ENCODE measurements at regions not wholly inside any gene's neighbourhood (a gene's known extent, or its start where the extent isn't known, plus 50 kb on each side); places are given as distances from the start of the nearest gene placed in this dataset.

DNA sequence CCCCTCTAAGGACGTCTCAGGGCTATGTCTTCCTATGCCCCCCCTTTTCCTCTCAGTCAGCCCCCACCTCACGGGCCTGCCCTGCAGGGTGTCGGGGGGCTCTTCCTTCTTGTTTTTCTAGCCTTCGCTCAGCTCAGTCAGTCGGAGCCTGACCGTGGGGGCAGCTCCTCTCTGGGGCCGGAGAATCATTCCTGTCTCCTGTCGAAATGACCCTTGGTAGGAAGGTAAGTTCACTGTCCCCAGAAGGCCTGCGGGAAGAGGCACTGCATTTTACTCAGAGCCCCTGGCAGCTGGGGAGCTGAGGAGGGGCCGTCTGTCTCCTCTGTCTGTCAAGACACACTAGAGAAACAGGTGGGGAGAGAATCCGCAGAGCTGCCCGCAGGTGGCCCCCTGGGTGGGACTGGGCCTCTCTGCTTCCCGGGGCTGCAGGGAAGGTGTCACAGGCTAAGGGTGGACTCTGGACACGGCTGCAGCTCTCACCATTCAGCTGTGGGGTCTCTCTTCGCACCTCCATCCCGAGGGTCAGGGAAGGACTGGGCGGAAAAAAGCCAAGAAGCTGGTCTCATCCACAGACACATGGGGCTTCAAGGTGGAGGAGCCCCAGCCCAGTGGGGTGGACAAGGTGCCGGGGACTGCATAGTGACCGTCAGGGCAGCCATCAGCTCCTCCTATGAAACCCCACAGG, 112.8 kb upstream of the TNRC6C start:
- Histone ChIP-seq H3K4me1 (ENCODE audit: control extremely low read depth in 1 of 4, control insufficient read depth in 4 of 4, insufficient read depth in 4 of 4, low read length in 3 of 4) (peaks cover 12 to 70% (median 68%) of the 10 kb centered on the region in 4 experiments), H3K9me3 (ENCODE audit: control extremely low read depth in 1 of 5, control insufficient read depth in 4 of 5, insufficient read depth in 2 of 5, low read depth in 1 of 5, low read length in 4 of 5) (no peaks in the 10 kb centered on the region), H3K27ac (ENCODE audit: insufficient read depth in 1 of 2, low read depth in 1 of 2, low read length in 2 of 2, poor library complexity in 1 of 2, severe bottlenecking in 2 of 2) (no peak overlapping the region), H3K27me3 (replicated peaks in 2 of 5; ENCODE audit: control insufficient read depth in 4 of 5, insufficient read depth in 5 of 5, low read length in 4 of 5) (no peaks in the 10 kb centered on the region), H3K4me3 (ENCODE audit: control insufficient read depth in 1 of 7, extremely low read depth in 1 of 7, insufficient read depth in 4 of 7, low read depth in 2 of 7, low read length in 6 of 7) (peak overlapping the region in 1 of 7 experiments; percentile 23), H3K36me3 (ENCODE audit: control insufficient read depth in 4 of 4, insufficient read depth in 4 of 4, low read length in 3 of 4) (no peaks in the 10 kb centered on the region)
- ChIA-PET CTCF (interaction anchor here (1.0 kb wide), 1 partner anchor 71 kb away, joined by 3 read pairs; no protein-coding TSS in a partner anchor), POLR2A (interaction anchor here (1.9 kb wide), 1 partner anchor 113 kb away, joined by 4 read pairs; the partner anchor contains the start of gene TNRC6C)
- peak in 1 of 3 donors; percentile 36 for DNase-seq
- WGBS (ENCODE audit: insufficient coverage) = 84% methylated on average over 14 of the region's 19 CpGs

DNA sequence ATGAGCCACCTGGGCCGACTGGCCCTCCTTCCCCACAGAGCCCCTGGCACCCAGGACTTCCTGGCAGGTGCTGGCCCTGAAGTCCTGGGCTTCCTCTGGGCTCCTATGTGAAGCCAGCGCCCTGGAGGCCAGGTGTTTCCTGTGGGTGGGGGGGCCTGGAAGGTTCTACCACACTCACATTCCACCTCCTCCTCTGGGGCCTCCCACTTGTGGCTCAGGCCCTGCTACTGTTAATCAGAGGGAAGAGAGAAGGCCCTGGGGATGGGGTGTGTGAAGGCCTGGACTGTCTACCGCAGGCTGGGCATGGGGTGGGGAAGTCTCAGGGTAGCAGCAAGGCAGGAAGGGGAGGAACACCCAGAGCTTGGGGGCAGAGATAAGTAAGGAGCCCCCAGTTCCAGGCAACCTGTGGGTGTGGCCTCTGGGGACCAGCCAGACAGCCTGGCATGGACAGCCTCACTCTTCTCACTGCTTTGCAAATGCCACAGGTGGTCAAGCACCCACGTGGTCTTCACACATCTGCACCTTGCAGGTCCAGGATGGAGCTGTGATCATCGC, 111.9 kb upstream of the TNRC6C start:
- Histone ChIP-seq H3K36me3 (ENCODE audit: control insufficient read depth in 4 of 4, insufficient read depth in 4 of 4, low read length in 3 of 4) (no peaks in the 10 kb centered on the region), H3K4me3 (ENCODE audit: control insufficient read depth in 1 of 7, extremely low read depth in 1 of 7, insufficient read depth in 4 of 7, low read depth in 2 of 7, low read length in 6 of 7) (peak overlapping the region in 3 of 7 experiments; percentile 22 to 43 (median 22)), H3K4me1 (ENCODE audit: control extremely low read depth in 1 of 4, control insufficient read depth in 4 of 4, insufficient read depth in 4 of 4, low read length in 3 of 4) (peaks cover 12 to 67% (median 66%) of the 10 kb centered on the region in 4 experiments), H3K27me3 (replicated peaks in 2 of 5; ENCODE audit: control insufficient read depth in 4 of 5, insufficient read depth in 5 of 5, low read length in 4 of 5) (no peaks in the 10 kb centered on the region), H3K27ac (ENCODE audit: insufficient read depth in 1 of 2, low read depth in 1 of 2, low read length in 2 of 2, poor library complexity in 1 of 2, severe bottlenecking in 2 of 2) (peak overlapping the region in 1 of 2 experiments; percentile 32), H3K9me3 (ENCODE audit: control extremely low read depth in 1 of 5, control insufficient read depth in 4 of 5, insufficient read depth in 2 of 5, low read depth in 1 of 5, low read length in 4 of 5) (no peaks in the 10 kb centered on the region)
- ChIA-PET POLR2A (no interaction called here), CTCF (interaction anchor here (1.0 kb wide), 1 partner anchor 70 kb away, joined by 3 read pairs; no protein-coding TSS in a partner anchor)
- WGBS (ENCODE audit: insufficient coverage) = 0% methylated on average over 3 of the region's 5 CpGs
- DNase-seq = peak; percentile 88 to 98 (median 96)

DNA sequence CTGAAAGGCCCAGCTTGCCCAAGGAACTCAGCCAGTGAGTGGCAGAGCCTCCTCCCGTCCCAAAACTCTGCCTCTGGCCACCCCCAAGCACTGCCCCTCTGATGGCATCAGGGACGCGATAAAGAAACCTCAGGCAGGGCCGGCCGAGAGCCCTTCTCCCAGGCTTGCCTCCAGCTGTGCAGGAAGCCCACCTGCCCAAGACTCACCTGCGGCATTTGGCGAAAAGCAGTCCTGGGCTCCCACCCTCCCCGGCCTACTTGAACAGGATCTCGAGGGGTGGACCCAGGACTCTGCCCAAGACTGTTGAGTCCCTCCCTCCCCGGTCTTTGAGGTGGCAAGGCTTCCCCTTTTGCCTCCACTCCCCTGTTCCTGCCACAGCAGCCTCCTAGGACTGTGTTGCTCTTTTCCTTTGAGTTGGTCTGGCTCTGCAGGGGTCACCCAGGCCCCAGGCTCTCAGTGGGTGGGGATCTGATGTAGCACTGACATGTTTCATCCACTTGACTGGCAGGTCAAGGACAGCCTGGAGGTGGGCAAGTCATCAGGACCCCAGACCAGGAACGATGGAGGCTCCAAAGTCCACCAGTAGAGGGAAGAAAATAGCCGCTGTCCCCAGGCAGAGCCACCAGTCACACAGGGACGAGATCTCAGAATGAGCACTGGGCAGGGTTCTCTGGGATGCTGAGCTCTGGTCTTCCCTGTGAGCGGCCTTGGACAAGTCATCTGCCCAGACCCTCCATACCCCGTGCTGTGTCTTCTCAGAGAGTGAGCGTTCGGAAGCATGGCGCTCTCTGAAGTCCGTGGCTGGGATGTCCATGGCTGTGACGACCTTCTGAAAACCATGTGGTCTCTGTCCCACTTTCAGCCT, 111.0 kb upstream of the TNRC6C start:
- DNase-seq = peak in 2 of 3 donors; percentile 69 to 79
- H3K4me1 ChIP-seq (ENCODE audit: control extremely low read depth in 1 of 4, control insufficient read depth in 4 of 4, insufficient read depth in 4 of 4, low read length in 3 of 4) = peaks cover 12 to 58% (median 57%) of the 10 kb centered on the region in 4 experiments
- peak overlapping the region in 4 of 7 experiments; percentile 3 to 43 (median 22) for H3K4me3 ChIP-seq (ENCODE audit: control insufficient read depth in 1 of 7, extremely low read depth in 1 of 7, insufficient read depth in 4 of 7, low read depth in 2 of 7, low read length in 6 of 7)
- H3K9me3 ChIP-seq (ENCODE audit: control extremely low read depth in 1 of 5, control insufficient read depth in 4 of 5, insufficient read depth in 2 of 5, low read depth in 1 of 5, low read length in 4 of 5) = no peaks in the 10 kb centered on the region
- 64% methylated on average over 17 of the region's 20 CpGs for WGBS (ENCODE audit: insufficient coverage)
- ChIA-PET POLR2A (no interaction called here), CTCF (interaction anchor here (1.4 kb wide), 1 partner anchor 12 kb away, joined by 3 read pairs; no protein-coding TSS in a partner anchor)
- no peaks in the 10 kb centered on the region for H3K27me3 ChIP-seq (replicated peaks in 2 of 5; ENCODE audit: control insufficient read depth in 4 of 5, insufficient read depth in 5 of 5, low read length in 4 of 5)
- no peaks in the 10 kb centered on the region for H3K36me3 ChIP-seq (ENCODE audit: control insufficient read depth in 4 of 4, insufficient read depth in 4 of 4, low read length in 3 of 4)
- H3K27ac ChIP-seq (ENCODE audit: insufficient read depth in 1 of 2, low read depth in 1 of 2, low read length in 2 of 2, poor library complexity in 1 of 2, severe bottlenecking in 2 of 2) = peak overlapping the region in 1 of 2 experiments; percentile 32

DNA sequence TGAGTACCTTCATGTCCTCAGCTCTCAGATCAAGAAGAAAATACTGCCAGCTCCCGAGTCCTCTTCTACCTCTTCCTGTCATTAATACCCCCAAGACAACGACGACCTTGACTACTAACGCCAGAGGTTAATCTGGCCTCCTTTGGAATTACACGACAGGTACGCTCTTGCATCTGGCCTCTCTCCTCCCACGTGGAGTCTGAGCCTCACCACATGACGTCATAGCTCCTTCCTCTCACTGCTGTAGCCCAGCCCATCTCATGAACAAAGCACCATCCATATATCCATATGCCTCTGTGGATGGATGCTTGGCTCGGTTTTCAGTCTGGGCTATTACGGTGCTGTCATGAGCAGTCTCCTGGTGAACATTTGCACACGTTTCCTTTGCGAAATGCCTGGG, 110.2 kb upstream of the TNRC6C start:
- H3K36me3 ChIP-seq (ENCODE audit: control insufficient read depth in 4 of 4, insufficient read depth in 4 of 4, low read length in 3 of 4) = no peaks in the 10 kb centered on the region
- no peak overlapping the region for H3K4me3 ChIP-seq (ENCODE audit: control insufficient read depth in 1 of 7, extremely low read depth in 1 of 7, insufficient read depth in 4 of 7, low read depth in 2 of 7, low read length in 6 of 7)
- ChIA-PET CTCF (interaction anchor here (1.4 kb wide), 1 partner anchor 11 kb away, joined by 3 read pairs; no protein-coding TSS in a partner anchor), POLR2A (no interaction called here)
- no peak overlapping the region for H3K27ac ChIP-seq (ENCODE audit: insufficient read depth in 1 of 2, low read depth in 1 of 2, low read length in 2 of 2, poor library complexity in 1 of 2, severe bottlenecking in 2 of 2)
- WGBS (ENCODE audit: insufficient coverage) = 91% methylated on average over 10 of the region's 12 CpGs
- H3K4me1 ChIP-seq (ENCODE audit: control extremely low read depth in 1 of 4, control insufficient read depth in 4 of 4, insufficient read depth in 4 of 4, low read length in 3 of 4) = peaks cover 6 to 50% (median 50%) of the 10 kb centered on the region in 4 experiments
- H3K27me3 ChIP-seq (replicated peaks in 2 of 5; ENCODE audit: control insufficient read depth in 4 of 5, insufficient read depth in 5 of 5, low read length in 4 of 5) = no peaks in the 10 kb centered on the region
- peak in 1 of 3 donors; percentile 30 for DNase-seq
- no peaks in the 10 kb centered on the region for H3K9me3 ChIP-seq (ENCODE audit: control extremely low read depth in 1 of 5, control insufficient read depth in 4 of 5, insufficient read depth in 2 of 5, low read depth in 1 of 5, low read length in 4 of 5)

DNA sequence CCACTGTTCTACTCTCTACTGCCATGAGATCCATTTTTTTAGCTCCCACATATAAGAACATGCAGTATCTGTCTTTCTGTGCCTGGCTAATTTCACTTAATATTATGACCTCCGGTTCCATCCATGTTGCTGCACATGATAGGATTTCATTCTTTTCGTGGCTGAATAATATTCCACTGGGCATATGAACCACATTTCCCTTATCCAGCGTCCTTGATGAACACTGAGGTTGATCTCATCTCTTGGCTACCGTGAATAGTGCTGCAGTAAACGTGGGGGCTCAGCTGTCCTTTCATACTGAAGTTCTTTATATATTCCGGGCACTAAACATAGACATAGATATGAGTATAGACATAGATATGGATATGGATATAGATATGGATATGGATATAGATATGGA, 109.3 kb upstream of the TNRC6C start:
- Histone ChIP-seq H3K4me1 (ENCODE audit: control extremely low read depth in 1 of 4, control insufficient read depth in 4 of 4, insufficient read depth in 4 of 4, low read length in 3 of 4) (peaks cover 3 to 48% (median 46%) of the 10 kb centered on the region in 4 experiments), H3K27me3 (replicated peaks in 2 of 5; ENCODE audit: control insufficient read depth in 4 of 5, insufficient read depth in 5 of 5, low read length in 4 of 5) (no peaks in the 10 kb centered on the region), H3K9me3 (ENCODE audit: control extremely low read depth in 1 of 5, control insufficient read depth in 4 of 5, insufficient read depth in 2 of 5, low read depth in 1 of 5, low read length in 4 of 5) (no peaks in the 10 kb centered on the region), H3K27ac (ENCODE audit: insufficient read depth in 1 of 2, low read depth in 1 of 2, low read length in 2 of 2, poor library complexity in 1 of 2, severe bottlenecking in 2 of 2) (no peak overlapping the region), H3K36me3 (ENCODE audit: control insufficient read depth in 4 of 4, insufficient read depth in 4 of 4, low read length in 3 of 4) (no peaks in the 10 kb centered on the region), H3K4me3 (ENCODE audit: control insufficient read depth in 1 of 7, extremely low read depth in 1 of 7, insufficient read depth in 4 of 7, low read depth in 2 of 7, low read length in 6 of 7) (no peak overlapping the region)
- CTCF ChIA-PET = no interaction called here
- peak in 2 of 3 donors; percentile 45 to 56 for DNase-seq
- WGBS (ENCODE audit: insufficient coverage) = 97% methylated on average over 3 of the region's 6 CpGs
- POLR2A ChIA-PET = no interaction called here

DNA sequence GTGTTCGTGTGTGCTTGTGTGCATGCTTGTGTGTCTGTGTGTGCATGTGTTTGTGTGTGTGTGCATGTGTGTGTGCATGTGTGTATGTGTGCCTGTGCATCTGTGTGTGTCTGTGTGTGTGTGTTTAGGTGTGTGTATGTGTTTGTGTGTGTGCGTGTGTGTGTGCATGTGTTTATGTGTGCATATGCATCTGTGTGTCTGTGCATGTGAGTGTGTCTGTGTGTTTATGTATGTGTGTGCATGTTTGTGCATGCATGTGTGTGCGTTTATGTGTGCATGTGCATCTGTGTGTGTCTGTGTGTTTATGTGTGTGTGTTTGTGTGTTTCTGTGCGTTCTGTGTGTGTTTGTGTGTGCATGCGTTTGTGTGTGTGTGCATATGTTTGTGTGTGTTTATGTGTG, 106.6 kb upstream of the TNRC6C start:
- H3K9me3 ChIP-seq (ENCODE audit: control extremely low read depth in 1 of 5, control insufficient read depth in 4 of 5, insufficient read depth in 2 of 5, low read depth in 1 of 5, low read length in 4 of 5) = no peaks in the 10 kb centered on the region
- 100% methylated on average over 4 of the region's 5 CpGs for WGBS (ENCODE audit: insufficient coverage)
- CTCF ChIA-PET = no interaction called here
- no peaks in the 10 kb centered on the region for H3K27me3 ChIP-seq (replicated peaks in 2 of 5; ENCODE audit: control insufficient read depth in 4 of 5, insufficient read depth in 5 of 5, low read length in 4 of 5)
- peak in 1 of 3 donors; percentile 23 for DNase-seq
- POLR2A ChIA-PET = no interaction called here
- peaks cover 2 to 30% (median 22%) of the 10 kb centered on the region in 4 experiments for H3K4me1 ChIP-seq (ENCODE audit: control extremely low read depth in 1 of 4, control insufficient read depth in 4 of 4, insufficient read depth in 4 of 4, low read length in 3 of 4)
- H3K4me3 ChIP-seq (ENCODE audit: control insufficient read depth in 1 of 7, extremely low read depth in 1 of 7, insufficient read depth in 4 of 7, low read depth in 2 of 7, low read length in 6 of 7) = no peak overlapping the region
- H3K27ac ChIP-seq (ENCODE audit: insufficient read depth in 1 of 2, low read depth in 1 of 2, low read length in 2 of 2, poor library complexity in 1 of 2, severe bottlenecking in 2 of 2) = no peak overlapping the region
- H3K36me3 ChIP-seq (ENCODE audit: control insufficient read depth in 4 of 4, insufficient read depth in 4 of 4, low read length in 3 of 4) = no peaks in the 10 kb centered on the region
